Suprapubic skin (tissue), 4 donors: ENCODE measurements at regions not wholly inside any gene's neighbourhood (a gene's known extent, or its start where the extent isn't known, plus 50 kb on each side); places are given as distances from the start of the nearest gene placed in this dataset.

Source experiments
- POLR2A ChIP-seq, 2 donors: fragments of 450-650 bp; IDR thresholded peaks; one replicate each; pipeline ENCODE4 v1.6.1; 2017; ENCODE audit warnings: antibody characterized with exemption in 2 of 2, mild to moderate bottlenecking in 2 of 2, moderate library complexity in 2 of 2
- POLR2AphosphoS5 ChIP-seq, 3 donors: sonication (generic); formaldehyde crosslinking; IDR thresholded peaks; one replicate each; pipeline ENCODE4 v1.6.1; 2017; ENCODE audit warnings: antibody characterized with exemption in 3 of 3
- TF ChIP-seq, protein P1 (sequence below), 2 donors: fragments of 200-600 bp in 1 of 2; fragments of 450-650 bp in 1 of 2; sonication (generic) in 1 of 2; IDR thresholded peaks; one replicate each; pipeline ENCODE4 v1.5.1; 2016 to 2019; ENCODE audit warnings: antibody characterized with exemption in 2 of 2, mild to moderate bottlenecking in 1 of 2, moderate library complexity in 1 of 2

DNA sequence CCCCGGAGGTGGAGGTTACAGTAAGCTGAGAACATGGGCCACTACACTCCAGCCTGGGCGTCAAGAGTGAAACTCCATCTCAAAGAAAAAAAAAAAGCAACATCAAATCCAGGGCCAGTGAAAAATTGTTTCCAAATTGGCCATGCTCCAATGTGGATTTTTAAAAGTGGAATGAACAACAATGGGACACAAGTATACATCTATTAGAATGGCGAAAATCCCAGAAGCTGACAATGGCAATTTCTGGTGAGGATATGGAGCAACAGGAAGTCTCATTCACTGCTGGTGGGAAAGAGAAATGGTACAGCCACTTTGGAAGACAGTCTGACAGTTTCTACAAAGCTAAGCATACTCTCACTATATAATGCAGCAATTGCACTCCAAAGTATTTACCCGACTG is 161.4 kb downstream of the UXS1 start:
- TF ChIP-seq, protein P1, sequence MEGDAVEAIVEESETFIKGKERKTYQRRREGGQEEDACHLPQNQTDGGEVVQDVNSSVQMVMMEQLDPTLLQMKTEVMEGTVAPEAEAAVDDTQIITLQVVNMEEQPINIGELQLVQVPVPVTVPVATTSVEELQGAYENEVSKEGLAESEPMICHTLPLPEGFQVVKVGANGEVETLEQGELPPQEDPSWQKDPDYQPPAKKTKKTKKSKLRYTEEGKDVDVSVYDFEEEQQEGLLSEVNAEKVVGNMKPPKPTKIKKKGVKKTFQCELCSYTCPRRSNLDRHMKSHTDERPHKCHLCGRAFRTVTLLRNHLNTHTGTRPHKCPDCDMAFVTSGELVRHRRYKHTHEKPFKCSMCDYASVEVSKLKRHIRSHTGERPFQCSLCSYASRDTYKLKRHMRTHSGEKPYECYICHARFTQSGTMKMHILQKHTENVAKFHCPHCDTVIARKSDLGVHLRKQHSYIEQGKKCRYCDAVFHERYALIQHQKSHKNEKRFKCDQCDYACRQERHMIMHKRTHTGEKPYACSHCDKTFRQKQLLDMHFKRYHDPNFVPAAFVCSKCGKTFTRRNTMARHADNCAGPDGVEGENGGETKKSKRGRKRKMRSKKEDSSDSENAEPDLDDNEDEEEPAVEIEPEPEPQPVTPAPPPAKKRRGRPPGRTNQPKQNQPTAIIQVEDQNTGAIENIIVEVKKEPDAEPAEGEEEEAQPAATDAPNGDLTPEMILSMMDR (IDR thresholded peaks at IDR 0.05): no peak
- TF ChIP-seq POLR2AphosphoS5 (IDR thresholded peaks at IDR 0.05) (no peak), POLR2A (IDR thresholded peaks at IDR 0.05) (no peak)
